ENCODE measurements at regions not wholly inside any gene's neighbourhood (a gene's known extent, or its start where the extent isn't known, plus 50 kb on each side); places are given as distances from the start of the nearest gene placed in this dataset.

DNA sequence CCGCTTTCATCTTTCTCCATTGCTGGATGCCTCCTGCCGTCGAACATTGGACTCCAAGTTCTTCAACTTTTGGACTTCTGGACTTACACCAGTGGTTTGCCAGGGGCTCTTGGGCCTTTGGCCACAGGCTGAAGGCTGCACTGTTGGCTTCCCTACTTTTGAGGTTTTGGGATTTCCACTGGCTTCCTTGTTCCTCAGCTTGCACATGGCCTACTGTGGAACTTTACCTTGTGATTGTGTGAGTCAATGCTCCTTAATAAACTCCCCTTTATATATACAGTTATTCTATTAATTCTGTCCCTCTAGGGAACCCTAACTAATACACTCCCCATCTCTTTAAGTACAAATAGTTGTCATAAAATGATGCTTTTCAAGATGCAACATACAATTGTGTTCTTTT, 595.3 kb downstream of the ARAP2 start:
- TF ChIP-seq, protein P1, sequence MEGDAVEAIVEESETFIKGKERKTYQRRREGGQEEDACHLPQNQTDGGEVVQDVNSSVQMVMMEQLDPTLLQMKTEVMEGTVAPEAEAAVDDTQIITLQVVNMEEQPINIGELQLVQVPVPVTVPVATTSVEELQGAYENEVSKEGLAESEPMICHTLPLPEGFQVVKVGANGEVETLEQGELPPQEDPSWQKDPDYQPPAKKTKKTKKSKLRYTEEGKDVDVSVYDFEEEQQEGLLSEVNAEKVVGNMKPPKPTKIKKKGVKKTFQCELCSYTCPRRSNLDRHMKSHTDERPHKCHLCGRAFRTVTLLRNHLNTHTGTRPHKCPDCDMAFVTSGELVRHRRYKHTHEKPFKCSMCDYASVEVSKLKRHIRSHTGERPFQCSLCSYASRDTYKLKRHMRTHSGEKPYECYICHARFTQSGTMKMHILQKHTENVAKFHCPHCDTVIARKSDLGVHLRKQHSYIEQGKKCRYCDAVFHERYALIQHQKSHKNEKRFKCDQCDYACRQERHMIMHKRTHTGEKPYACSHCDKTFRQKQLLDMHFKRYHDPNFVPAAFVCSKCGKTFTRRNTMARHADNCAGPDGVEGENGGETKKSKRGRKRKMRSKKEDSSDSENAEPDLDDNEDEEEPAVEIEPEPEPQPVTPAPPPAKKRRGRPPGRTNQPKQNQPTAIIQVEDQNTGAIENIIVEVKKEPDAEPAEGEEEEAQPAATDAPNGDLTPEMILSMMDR (IDR thresholded peaks at IDR 0.05): no peak
- no peak for TF ChIP-seq POLR2A (IDR thresholded peaks at IDR 0.05)
